GM21723 (cell line): ENCODE measurements at regions not wholly inside any gene's neighbourhood (a gene's known extent, or its start where the extent isn't known, plus 50 kb on each side); places are given as distances from the start of the nearest gene placed in this dataset.
"Not testable (repeated sequence)": the region's sequence is repeated elsewhere in the genome, so short reads cannot be mapped to it uniquely, and the experiment has no call there.

Experiments
- ATAC-seq: cut with Tn5 transposase; IDR thresholded peaks from one replicate; pipeline ENCODE4 v1.9.1; 2021; ENCODE audit warnings: mild to moderate bottlenecking, moderate library complexity; ENCODE audit not compliant: unreplicated experiment

DNA sequence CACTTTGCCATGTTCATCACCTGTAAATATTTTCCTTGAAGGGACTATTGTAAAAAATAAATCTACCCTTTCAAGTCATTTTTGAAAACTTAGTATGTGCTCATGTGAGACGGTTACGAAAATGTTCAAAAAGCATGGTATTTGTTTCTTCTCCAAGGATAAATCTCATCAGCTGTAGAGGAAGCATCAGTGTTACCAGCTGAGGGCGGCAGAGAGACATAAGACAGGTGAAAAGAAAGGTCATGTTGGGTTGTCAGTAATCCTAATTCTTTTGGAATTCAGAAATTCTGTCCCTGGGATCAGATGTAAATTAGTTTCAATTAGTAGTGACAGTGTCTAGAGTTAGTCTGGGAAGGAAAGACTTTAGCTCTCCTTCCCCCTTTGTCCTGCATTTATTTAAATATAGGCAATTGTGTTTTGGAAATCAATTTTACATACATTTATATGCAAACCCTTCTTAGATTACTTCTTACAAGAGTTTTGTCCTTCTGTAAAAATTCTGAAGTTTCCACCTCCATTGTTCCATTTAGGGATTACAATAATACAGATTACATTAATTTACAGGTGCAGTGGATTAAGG is 791.9 kb upstream of the CDH6 start:
- ATAC-seq: no peak

DNA sequence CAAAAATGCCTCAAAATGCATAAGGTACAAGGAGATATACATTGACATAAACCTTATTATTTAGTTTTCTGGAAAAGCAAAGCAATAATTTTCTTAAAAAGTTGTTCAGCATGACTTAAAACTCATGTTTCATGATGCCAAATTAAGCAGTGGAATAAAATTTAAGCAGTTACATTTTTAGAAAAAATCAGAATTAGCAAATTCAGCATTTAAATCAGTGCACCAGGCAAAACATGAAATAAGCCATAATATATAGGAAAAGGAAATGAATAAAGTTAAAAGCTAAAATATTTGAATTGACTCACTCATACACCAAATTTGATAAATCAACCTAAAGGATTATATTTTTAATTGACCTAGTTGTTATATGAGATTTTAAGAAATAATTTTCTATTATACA is 795.1 kb upstream of the CDH6 start:
- ATAC-seq: no peak

DNA sequence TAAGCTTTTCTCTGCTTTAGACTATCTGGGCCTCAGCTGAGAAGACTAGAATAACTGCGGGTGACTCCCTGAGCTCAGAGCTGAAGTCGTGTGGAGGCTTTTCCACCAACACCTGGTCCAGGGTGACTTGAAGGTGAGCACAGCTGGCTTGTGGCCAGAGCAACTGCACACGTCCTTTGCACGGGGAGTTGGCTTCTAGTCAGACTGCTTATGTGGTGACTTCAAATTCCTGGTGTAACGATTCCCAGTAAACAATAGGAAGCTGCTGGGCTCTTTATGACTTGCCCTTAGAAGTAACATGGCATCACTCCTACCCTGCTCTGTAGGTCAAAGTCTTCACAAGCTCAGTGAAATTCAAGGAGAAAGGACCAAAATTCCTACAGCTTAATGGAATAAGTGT is 800.6 kb upstream of the CDH6 start:
- ATAC-seq: no peak

DNA sequence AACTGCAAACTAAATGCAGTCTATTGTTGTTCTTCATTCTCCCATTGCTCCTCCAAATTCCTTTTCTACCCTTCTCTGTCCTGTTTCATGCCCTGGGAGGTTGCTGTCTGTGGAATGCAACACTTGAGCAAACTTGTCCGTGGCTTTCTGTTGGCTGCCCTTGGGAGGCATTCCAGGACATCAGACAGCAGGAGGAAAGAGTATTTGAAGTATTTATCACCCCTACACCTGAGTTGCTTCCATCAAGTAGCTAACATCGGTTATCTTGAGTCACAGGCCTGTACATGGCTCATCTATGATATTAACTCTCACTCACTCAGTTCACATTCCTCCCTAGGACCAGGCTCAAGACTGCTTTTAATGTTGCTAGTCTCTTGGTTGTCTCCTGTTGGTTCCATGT is 803.4 kb upstream of the CDH6 start:
- ATAC-seq: no peak

DNA sequence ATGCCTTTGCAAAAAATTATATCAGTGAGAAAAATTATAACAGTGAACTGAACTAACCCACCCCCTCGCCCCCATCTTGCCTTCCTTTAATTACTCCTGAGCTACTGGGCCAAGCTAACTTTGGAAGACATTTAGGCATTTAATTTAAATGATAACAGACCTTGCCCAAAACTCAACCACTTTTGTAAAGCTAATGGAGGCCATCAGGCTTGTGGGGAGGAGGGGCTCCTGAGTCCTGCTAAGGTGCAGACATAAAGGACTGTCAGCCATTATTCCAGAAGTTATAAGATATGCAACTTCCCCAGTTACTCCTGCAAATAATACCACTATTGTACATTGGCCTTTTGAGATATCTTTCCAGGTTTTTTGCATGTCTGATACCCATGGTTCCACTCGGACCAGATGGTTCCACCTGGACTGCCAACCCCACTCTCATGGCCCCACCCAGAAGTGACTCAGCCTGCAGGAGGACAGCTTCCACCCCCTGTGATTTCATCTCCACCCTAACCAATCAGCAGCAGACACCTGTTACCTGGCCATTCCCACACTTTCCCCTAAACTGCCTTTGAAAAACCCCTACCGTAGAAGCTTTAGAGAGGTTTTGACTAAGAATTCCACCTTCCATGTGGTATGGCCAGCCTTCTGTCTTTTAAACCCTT is 805.4 kb upstream of the CDH6 start:
- no peak for ATAC-seq

DNA sequence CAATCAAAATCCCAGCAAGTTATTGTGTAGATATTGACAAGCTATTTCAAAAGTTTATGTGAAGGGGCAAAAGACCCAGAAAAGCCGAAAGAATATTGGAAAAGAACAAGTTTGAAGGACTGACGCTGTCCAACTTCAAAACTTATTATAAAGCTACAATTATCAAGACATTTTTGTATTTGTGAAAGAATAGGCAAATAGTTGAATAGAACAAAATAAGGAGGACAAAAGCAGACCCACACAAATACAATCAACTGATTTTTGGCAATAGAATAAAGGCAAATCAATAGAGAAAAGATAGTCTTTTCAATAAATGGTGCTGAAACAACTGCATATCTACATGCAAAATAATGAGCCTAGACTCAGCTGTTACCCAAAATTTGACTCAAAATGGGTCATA is 807.7 kb upstream of the CDH6 start:
- ATAC-seq: no peak

DNA sequence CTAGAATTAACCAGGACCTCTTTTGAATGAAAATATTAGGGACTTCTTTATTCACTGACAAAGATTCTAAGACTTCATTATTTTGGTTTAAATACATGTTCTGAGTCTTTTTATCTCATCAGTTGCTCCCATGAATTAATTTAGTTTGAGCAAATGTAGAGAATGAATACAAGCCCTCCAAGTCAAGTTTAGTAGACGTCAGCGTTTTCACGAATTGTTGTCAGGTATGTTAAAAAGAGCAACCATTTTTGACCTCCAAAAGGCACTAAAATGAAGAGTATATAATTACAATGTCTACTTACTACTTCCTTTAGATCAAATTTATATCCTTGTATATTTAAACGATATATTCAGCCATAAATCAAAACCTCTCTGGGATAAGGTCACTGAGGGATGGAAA is 809.3 kb upstream of the CDH6 start:
- no peak for ATAC-seq

DNA sequence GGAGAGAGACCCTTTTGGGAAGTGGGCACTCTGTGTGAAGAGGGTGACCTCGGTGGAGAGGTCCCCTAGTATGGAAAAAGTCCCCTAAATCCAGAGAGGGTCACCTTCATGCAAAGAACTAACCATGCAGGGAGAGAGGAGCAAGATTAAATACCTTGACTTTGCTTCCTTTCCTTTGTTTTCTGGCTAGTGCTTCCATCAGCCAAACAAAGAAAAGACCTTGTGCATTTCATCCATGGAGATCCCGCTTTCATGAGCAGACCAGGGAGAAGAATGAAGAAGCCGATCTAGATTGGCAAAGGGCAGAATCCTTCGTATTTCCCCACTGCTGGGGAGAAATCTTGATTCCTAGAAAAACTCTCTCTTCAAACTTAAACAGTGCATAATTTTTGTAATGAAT is 813.3 kb upstream of the CDH6 start:
- no peak for ATAC-seq

DNA sequence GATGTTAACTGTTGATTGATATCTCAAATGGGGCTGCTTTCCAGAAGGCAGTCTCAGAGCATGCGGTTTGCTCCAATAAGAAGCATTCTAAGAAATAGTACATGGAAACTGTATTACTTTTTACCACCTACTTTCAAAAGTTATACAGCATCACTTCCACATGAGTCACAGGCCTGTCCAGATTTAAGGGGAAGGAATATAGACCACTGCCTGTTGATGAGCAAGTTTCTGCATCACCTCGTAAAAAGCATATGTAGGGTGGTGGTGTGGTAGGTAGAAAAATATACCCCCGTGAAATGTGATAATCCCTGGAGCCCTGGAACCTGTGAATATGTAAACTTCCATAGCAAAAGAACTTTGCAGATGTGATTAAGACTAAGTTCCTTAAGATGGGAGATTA is 816.6 kb upstream of the CDH6 start:
- no peak for ATAC-seq

DNA sequence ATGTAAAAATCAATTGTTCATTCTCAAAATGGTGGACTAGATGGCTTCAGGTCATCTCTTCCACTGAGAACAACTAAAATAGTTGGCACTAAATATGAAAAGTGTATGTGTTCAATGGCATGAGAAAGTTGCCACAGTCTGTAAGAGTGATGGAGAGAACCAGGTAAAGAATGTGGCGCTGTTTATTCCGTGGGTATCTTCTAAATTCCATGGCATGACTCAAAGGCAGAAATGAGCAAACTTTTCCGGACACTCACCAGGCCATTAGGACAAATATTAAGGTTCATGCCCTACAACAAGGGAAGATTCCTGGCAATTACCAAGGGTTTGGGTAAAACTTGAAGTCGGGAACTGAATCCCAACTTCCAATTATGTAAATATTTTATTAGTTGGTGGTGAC is 825.4 kb upstream of the CDH6 start:
- no peak for ATAC-seq

DNA sequence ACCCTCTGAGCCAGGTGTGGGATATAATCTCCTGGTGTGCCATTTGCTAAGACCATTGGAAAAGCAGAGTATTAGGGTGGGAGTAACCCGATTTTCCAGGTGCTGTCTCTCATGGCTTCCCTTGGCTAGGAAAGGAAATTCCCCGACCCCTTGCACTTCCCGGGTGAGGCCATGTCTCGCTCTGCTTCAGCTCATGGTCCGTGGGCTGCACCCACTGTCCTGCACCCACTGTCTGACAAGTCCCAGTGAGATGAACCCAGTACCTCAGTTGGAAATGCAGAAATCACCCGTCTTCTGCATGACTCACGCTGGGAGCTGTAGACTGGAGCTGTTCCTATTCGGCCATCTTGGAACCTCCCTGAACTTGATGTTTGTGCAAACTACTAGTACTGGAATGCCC is 828.5 kb upstream of the CDH6 start:
- ATAC-seq: not testable (repeated sequence)

DNA sequence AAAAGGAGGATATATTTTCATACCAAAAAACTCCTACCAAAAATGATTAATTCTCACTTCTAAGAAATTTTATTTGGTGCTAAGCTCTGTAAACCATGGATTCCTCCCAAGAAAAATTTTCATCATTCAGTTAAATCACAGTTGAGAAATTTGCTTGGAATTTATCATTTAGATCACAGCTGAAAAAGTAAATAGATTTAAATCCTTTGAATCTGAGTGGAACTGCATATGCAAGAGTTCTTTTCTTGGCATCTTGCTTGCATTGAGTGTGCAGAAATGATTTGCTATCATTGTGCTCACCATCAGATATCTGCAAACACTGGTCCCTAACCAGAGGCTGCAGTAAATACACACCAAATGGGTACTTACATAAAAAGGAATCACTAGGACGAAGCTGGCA is 836.1 kb upstream of the CDH6 start:
- ATAC-seq: no peak

DNA sequence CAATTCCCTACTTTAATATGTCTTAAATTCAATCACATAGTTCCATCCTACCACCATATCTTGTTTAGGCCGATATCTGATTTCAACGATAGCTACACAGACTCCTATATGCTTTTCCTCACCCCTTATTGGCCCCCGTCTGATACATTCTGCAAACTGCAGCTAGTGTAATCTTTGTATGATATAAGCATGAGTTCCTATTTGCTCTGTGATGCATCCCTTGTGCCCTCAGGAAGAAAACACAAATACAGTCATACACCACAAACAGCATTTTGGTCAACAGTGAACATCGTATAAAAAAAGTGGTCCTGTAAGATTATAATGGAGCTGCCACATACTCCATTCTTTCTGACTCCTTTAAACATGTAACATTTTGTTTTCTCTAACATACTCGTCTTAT is 837.8 kb upstream of the CDH6 start:
- no peak for ATAC-seq

DNA sequence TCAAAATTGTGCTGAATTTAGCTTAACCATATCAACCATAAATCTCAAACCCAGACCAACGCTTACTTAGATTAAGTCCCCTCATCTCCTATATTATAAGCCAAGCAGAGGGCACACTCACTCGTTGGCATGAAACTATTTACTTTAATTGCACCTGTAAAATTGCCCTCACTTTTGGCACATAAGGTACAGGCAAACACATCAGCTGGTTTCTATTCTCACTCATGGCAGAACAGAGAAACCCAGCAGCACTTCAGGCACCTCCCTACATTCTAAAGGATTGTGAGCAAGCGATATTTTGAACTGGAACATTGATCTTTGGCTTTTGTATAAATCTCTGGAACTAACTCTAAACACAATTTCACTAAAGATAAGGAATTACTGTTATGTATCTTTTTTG is 845.6 kb upstream of the CDH6 start:
- no peak for ATAC-seq

DNA sequence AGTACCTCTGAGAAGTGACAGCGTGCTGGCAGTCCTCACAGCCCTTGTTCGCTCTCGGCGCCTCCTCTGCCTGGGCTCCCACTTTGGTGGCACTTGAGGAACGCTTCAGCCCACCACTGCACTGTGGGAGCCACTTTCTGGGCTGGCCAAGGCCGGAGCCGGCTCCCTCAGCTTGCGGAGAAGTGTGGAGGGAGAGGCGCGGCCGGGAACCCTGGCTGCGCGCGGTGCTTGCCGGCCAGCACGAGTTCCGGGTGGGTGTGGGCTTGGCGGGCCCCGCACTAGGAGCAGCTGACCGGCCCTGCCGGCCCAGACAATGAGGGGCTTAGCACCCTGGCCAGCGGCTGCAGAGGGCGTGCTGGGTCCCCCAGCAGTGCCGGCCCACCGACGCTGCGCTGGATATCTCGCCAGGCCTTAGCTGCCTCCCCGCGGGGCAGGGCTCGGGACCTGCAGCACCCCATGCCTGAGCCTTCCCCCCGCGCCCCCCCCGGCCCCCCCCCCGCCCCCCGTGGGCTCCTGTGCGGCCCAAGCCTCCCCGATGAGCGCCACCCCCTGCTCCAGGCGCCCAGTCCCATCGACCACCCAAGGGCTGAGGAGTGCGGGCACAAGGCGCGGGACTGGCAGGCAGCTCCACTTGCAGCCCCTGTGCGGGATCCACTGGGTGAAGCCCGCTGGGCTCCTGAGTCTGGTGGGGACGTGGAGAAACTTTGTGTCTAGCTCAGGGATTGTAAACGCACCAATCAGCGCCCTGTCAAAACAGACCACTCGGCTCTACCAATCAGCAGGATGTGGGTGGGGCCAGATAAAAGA is 847.7 kb upstream of the CDH6 start:
- not testable (repeated sequence) for ATAC-seq

DNA sequence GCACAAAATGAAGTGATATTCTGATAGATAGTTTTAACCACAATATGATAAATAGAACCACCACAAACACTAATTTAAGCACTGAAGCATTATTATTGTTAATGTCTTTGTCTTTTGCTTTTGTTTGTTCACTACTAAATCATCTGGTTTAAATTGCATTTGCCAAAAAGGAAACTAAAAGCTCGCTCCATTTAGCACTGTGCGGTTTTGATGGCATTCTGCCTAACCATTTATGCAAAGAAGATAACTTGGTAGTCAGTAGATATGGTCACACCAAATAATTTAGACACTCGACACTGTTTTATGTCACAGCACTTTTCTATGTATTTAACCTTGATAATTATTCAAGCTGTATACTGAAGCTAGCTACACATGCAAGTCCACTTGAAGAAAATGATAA is 849.8 kb upstream of the CDH6 start:
- ATAC-seq: no peak

DNA sequence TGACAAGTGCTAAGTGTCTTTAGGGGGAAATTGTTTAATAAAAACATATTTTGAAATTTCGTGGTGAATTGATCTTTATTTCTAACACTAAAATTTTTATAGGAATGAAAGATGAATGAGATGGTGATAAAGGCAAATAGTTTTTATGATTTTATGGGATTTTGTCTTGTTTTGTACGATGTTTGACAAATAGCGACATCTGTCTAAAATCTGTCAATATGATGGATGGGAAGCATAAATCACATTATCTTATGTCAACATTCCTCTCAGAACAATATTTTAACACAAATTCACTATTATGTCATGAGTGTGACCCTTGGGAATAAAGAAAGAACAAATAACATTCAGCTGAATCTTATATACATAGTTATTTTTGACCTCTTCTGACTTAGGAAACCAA is 852.0 kb upstream of the CDH6 start:
- ATAC-seq: no peak

DNA sequence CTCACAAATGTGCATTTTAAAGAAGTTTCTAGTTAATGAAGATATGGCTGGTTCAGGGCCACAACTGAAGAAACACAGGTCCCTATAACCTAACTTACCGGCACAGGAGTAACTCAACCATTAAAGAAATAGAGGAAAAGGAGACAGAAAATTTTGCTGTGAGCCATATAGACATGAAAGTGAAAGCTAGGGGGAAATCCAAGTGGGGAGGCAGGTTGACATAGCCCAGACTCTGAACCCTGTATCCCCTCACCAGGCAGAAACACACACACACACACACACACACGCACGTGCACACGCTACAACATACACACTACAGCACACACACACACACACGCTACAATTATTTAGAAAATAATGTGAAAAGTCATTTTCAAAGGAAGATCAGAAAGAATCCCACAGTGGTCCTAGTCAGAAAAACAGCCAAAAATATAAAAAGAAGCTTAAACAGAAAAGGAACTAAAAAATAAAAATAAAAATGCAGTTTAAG is 856.4 kb upstream of the CDH6 start:
- ATAC-seq: no peak

DNA sequence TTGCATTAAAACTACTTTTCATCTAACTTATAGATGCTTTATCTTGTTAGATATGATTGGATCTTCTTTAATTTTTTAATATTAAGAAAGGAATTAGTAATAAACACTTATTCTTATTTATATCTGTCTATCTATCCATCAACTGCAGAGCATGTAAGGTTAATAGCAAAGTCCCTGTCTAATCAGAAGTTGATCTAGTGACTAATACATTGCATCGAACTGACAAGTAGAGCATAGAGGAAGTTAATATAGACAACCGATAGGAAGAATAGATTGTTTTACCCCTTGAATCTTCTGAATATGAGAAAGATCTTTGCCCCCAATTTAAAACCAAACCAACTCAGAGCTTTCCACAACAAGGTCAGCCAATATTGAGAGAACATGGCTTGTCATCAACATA is 862.0 kb upstream of the CDH6 start:
- ATAC-seq: no peak

DNA sequence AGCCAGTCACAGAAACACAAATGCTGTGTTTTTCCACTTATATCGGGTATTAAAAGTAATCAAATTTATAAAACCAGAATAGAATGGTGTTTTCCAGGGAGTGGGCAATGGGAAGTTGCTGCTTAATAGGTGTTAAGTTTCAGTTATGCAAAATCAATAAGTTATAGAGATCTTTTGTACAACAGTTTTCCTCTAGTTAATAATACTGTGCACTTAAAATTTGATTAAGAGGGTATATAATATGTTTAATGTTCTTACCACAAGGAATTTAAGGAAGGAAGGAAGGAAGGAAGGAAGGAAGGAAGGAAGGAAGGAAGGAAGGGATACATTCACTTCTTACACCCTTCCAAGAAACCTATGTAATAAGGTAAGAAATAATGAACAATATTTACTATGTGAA is 867.7 kb upstream of the CDH6 start:
- ATAC-seq: no peak

DNA sequence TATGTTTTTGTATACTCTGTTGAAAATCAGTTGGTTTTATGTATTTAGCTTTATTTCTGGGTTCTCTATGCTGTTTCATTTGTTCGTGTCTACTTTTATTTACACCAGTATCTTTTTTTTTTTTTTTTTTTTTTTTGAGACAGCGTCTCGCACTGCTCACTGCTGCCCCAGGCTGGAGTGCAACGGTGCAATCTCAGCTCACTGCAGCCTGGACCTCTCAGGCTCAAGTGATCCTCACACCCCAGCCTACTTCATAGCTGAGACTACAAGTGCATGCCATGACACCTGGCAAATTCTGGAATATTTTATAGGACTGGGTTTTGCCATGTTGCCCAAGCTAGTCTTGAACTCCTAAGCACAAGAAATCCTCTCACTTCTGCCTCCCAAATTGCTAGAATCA is 869.4 kb upstream of the CDH6 start:
- no peak for ATAC-seq

DNA sequence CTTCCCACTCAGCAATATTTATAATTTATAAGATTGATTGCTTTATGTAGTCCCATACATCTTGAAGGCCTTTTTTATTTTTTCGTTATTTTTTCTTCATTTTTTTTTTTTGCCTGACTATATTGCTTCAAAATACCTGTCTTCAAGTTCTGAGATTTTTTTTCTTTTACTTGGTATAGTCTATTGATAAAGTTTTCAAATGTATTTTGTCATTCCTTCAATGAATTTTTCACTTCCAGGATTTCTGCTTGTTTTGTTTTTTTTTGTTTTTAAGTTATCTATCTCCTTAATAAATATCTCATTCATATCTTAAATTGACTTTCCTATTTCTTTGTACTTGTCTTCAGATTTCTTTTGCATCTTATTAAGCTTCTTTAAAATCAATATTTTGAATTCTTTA is 905.6 kb upstream of the CDH6 start:
- ATAC-seq: no peak
